PC-9 (cell line): ENCODE measurements at regions not wholly inside any gene's neighbourhood (a gene's known extent, or its start where the extent isn't known, plus 50 kb on each side); places are given as distances from the start of the nearest gene placed in this dataset.
A peak's percentile ranks its signal among the peaks of the same experiment; 100 is the strongest.

Experiments
- BruUV-seq: library from RNA; stranded (reverse); fragments of 400-500 nt; replicated peaks from 2 replicates; lab custom pipeline; 2021; lab: Mats Ljungman, UMichigan
- CTCF ChIA-PET: fragments of 300-600 bp; sonication (Branson Sonifier 250); formaldehyde crosslinking; loops from one replicate; lab custom pipeline; 2022; ENCODE audit warnings: antibody characterized with exemption; lab: Charles Lee
- POLR2A ChIA-PET: fragments of 300-600 bp; sonication (Branson Sonifier 250); formaldehyde crosslinking; loops from one replicate; lab custom pipeline; 2022; ENCODE audit warnings: antibody characterized with exemption; ENCODE audit not compliant: unreplicated experiment; lab: Charles Lee
- DNase-seq, 2 experiments: peaks; one replicate each; pipeline versions ENCODE4 v3.0.0 to v3.0.0-alpha.2; 2015 to 2022; ENCODE audit warnings: mixed read lengths in 1 of 2
- H2AFZ ChIP-seq: fragments of 200-600 bp; sonication (generic); 2 replicates; pipeline ENCODE4 v1.8.1; 2017; ENCODE audit warnings: antibody characterized with exemption
- H3F3A ChIP-seq: fragments of 200-600 bp; sonication (generic); 2 replicates; pipeline ENCODE4 v1.8.1; 2017; ENCODE audit warnings: antibody characterized with exemption, mild to moderate bottlenecking, low read depth; ENCODE audit not compliant: insufficient read depth
- H3K27ac ChIP-seq: fragments of 200-600 bp; sonication (generic); 2 replicates; pipeline ENCODE4 v1.6.1; 2016; ENCODE audit warnings: mixed run types
- H3K27me3 ChIP-seq: fragments of 200-600 bp; sonication (generic); 2 replicates; pipeline ENCODE4 v1.6.1; 2016; ENCODE audit warnings: low read depth, mixed run types; ENCODE audit not compliant: insufficient read depth
- H3K36me3 ChIP-seq: fragments of 200-600 bp; sonication (generic); 2 replicates; pipeline ENCODE4 v1.6.1; 2016; ENCODE audit warnings: low read depth, mixed run types
- H3K4me1 ChIP-seq: fragments of 200-600 bp; sonication (generic); replicated peaks from 2 replicates; pipeline ENCODE4 v1.6.1; 2016; ENCODE audit warnings: mixed run types; ENCODE audit not compliant: insufficient read depth
- H3K4me2 ChIP-seq: fragments of 200-600 bp; sonication (generic); 2 replicates; pipeline ENCODE4 v1.6.1; 2017; ENCODE audit warnings: mixed run types
- H3K4me3 ChIP-seq: fragments of 200-600 bp; sonication (generic); 2 replicates; pipeline ENCODE4 v1.6.1; 2016; ENCODE audit warnings: mixed run types
- H3K79me2 ChIP-seq: fragments of 200-600 bp; sonication (generic); 2 replicates; pipeline ENCODE4 v1.6.1; 2017; ENCODE audit warnings: low read depth, mixed run types
- H3K9me2 ChIP-seq: fragments of 200-600 bp; sonication (generic); 2 replicates; pipeline ENCODE4 v1.8.1; 2017; ENCODE audit warnings: mild to moderate bottlenecking; ENCODE audit not compliant: insufficient read depth
- H3K9me3 ChIP-seq: fragments of 200-600 bp; sonication (generic); 2 replicates; pipeline ENCODE4 v1.8.1; 2016; ENCODE audit warnings: low read depth; ENCODE audit not compliant: insufficient read depth
- H4K20me1 ChIP-seq: fragments of 200-600 bp; sonication (generic); 2 replicates; pipeline ENCODE4 v1.8.1; 2017; ENCODE audit not compliant: insufficient read depth
- CTCF ChIP-seq: fragments of 200-600 bp; sonication (generic); conservative IDR thresholded peaks from 2 replicates; pipeline ENCODE4 v1.6.1; 2017; ENCODE audit warnings: mixed run types, antibody characterized with exemption, mild to moderate bottlenecking, moderate library complexity
- EZH2 ChIP-seq: fragments of 200-600 bp; sonication (generic); IDR thresholded peaks from 2 replicates; pipeline ENCODE4 v1.8.0; 2017; ENCODE audit warnings: antibody characterized with exemption, low read depth
- intact Hi-C: fragments of 100-400 bp; cut with micrococcal nuclease; formaldehyde crosslinking; loops from one replicate; pipeline ENCODE4 v1.10.0; 2022; ENCODE audit not compliant: unreplicated experiment

DNA sequence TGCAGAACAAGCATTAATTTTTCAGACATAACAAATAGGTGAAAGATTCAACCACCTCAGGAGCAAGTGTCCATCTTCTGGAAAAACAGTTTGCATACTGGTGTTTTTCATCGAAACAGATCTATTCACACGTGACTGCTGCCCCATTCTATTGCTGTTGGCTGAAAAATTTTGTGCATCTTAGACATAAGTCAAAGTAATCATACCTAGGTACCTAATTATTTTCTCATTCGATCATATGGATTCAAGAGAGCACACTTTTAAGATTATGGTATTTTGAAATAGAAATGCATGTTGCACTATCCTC, 72.9 kb upstream of the CDH6 start:
- intact Hi-C loops = no loop called here
- CTCF ChIA-PET = no interaction called here
- Histone ChIP-seq H4K20me1 (no peaks in the 10 kb centered on the region), H2AFZ (no peak overlapping the region), H3K9me3 (no peaks in the 10 kb centered on the region), H3K79me2 (no peaks in the 10 kb centered on the region), H3K4me2 (no peak overlapping the region), H3K27ac (no peak overlapping the region), H3K36me3 (no peaks in the 10 kb centered on the region), H3K27me3 (no peaks in the 10 kb centered on the region), H3F3A (no peaks in the 10 kb centered on the region), H3K4me1 (no peaks in the 10 kb centered on the region), H3K4me3 (no peak overlapping the region), H3K9me2 (no peaks in the 10 kb centered on the region)
- DNase-seq = no peak
- POLR2A ChIA-PET = no interaction called here
- no TSS peak for BruUV-seq
- TF ChIP-seq EZH2 (no peak), CTCF (no peak)

- intact Hi-C loops = no loop called here
- Histone ChIP-seq H3K36me3 (no peaks in the 10 kb centered on the region), H3F3A (no peaks in the 10 kb centered on the region), H3K4me1 (no peaks in the 10 kb centered on the region), H3K4me3 (no peak overlapping the region), H3K79me2 (no peaks in the 10 kb centered on the region), H4K20me1 (no peaks in the 10 kb centered on the region), H2AFZ (no peak overlapping the region), H3K27ac (no peak overlapping the region), H3K27me3 (no peaks in the 10 kb centered on the region), H3K4me2 (no peak overlapping the region), H3K9me3 (no peaks in the 10 kb centered on the region), H3K9me2 (no peaks in the 10 kb centered on the region)
- no peak for TF ChIP-seq CTCF
- TF ChIP-seq EZH2 = no peak
- no TSS peak for BruUV-seq
- ChIA-PET POLR2A (no interaction called here), CTCF (no interaction called here)
- DNase-seq = no peak
Observed at GRCh38 chr5:31119938-31120641, 73.4 kb upstream of the CDH6 start.

- DNase-seq = peak in 1 of 2 experiments; percentile 28
- CTCF ChIA-PET = interaction anchor here (0.8 kb wide), 1 partner anchor 192 kb away, joined by 12 read pairs; no protein-coding TSS in a partner anchor
- intact Hi-C loops = no loop called here
- Histone ChIP-seq H3K9me3 (no peaks in the 10 kb centered on the region), H3K27me3 (no peaks in the 10 kb centered on the region), H3K79me2 (no peaks in the 10 kb centered on the region), H3F3A (no peaks in the 10 kb centered on the region), H3K36me3 (no peaks in the 10 kb centered on the region), H3K27ac (no peak overlapping the region), H4K20me1 (no peaks in the 10 kb centered on the region), H3K4me2 (no peak overlapping the region), H2AFZ (no peak overlapping the region), H3K9me2 (no peaks in the 10 kb centered on the region), H3K4me3 (no peak overlapping the region), H3K4me1 (no peaks in the 10 kb centered on the region)
- BruUV-seq = no TSS peak
- TF ChIP-seq EZH2 (no peak), CTCF (no peak)
- POLR2A ChIA-PET = no interaction called here
Observed at GRCh38 chr5:31116466-31117031, 76.9 kb upstream of the CDH6 start.
